CD4-positive, alpha-beta T cell treated with Interleukin-6 for 4 hours (primary cell): ENCODE measurements at regions not wholly inside any gene's neighbourhood (a gene's known extent, or its start where the extent isn't known, plus 50 kb on each side); places are given as distances from the start of the nearest gene placed in this dataset.

ENCODE experiments used
- DNase-seq: peaks from one replicate; pipeline ENCODE4 v3.0.0-alpha.2; 2020; ENCODE audit warnings: mixed read lengths

- DNase-seq: no peak
Observed at GRCh38 chr2:144211065-144211464, 308.9 kb downstream of the ZEB2 start.

GRCh38 chr2:144210076-144210475 lies 309.8 kb downstream of the ZEB2 start:
- no peak for DNase-seq

GRCh38 chr2:144208924-144209323 lies 311.0 kb downstream of the ZEB2 start:
- DNase-seq: no peak

- DNase-seq: no peak
Observed at GRCh38 chr2:144206019-144206418, 313.9 kb downstream of the ZEB2 start.

- DNase-seq: no peak
Observed at GRCh38 chr2:144201868-144202468, 318.0 kb downstream of the ZEB2 start.

- DNase-seq: no peak
Observed at GRCh38 chr2:144201126-144201525, 318.8 kb downstream of the ZEB2 start.

GRCh38 chr2:144198116-144198515 lies 321.8 kb downstream of the ZEB2 start:
- no peak for DNase-seq

- DNase-seq: no peak
Observed at GRCh38 chr2:144194326-144195071, 325.4 kb downstream of the ZEB2 start.

GRCh38 chr2:144190908-144191605 lies 328.9 kb downstream of the ZEB2 start:
- DNase-seq: no peak

- peak; percentile 66 for DNase-seq
Observed at GRCh38 chr2:144183727-144184126, 336.2 kb downstream of the ZEB2 start.

- DNase-seq: no peak
Observed at GRCh38 chr2:144181001-144181400, 338.9 kb downstream of the ZEB2 start.

GRCh38 chr2:144180131-144180530 lies 339.8 kb downstream of the ZEB2 start:
- no peak for DNase-seq

GRCh38 chr2:144170179-144170578 lies 349.7 kb downstream of the ZEB2 start:
- no peak for DNase-seq

- no peak for DNase-seq
Observed at GRCh38 chr2:144166743-144167142, 353.2 kb downstream of the ZEB2 start.

- DNase-seq: no peak
Observed at GRCh38 chr2:144165599-144166250, 354.2 kb downstream of the ZEB2 start.

- no peak for DNase-seq
Observed at GRCh38 chr2:144163592-144163991, 356.3 kb downstream of the ZEB2 start.

- peak; percentile 37 for DNase-seq
Observed at GRCh38 chr2:144162652-144163051, 357.3 kb downstream of the ZEB2 start.

- no peak for DNase-seq
Observed at GRCh38 chr2:144161061-144161460, 358.9 kb downstream of the ZEB2 start.

- no peak for DNase-seq
Observed at GRCh38 chr2:144159240-144159639, 360.7 kb downstream of the ZEB2 start.

GRCh38 chr2:144158096-144158495 lies 361.8 kb downstream of the ZEB2 start:
- no peak for DNase-seq

GRCh38 chr2:144156736-144157640 lies 362.9 kb downstream of the ZEB2 start:
- no peak for DNase-seq

GRCh38 chr2:144154205-144154604 lies 365.7 kb downstream of the ZEB2 start:
- no peak for DNase-seq
